ENCODE measurements at regions not wholly inside any gene's neighbourhood (a gene's known extent, or its start where the extent isn't known, plus 50 kb on each side); places are given as distances from the start of the nearest gene placed in this dataset.

DNA sequence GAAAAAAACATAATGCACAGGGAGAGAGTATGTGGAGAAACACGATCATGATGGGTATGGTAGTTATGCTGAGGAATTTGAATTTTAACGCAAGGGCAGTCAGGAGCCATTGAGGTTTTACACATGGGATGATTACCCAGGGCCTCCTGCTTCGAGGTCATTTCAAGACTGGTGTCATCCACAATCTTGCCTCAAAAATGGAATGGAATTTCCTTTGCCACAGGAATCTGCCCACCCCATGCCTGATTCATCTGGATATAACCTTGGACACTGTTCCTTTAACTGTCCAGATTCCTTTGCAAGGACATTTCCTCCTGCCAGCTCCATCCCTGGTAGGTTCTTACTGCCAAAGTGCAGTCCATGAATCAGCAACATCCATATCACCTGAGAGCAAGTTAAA lies 655.9 kb upstream of the TENM4 start:
- Histone ChIP-seq H3K4me3 (replicated peaks; ENCODE audit: insufficient read depth, low read length) (no peak overlapping the region), H3K27me3 (ENCODE audit: insufficient read depth, poor library complexity, severe bottlenecking) (no peaks in the 10 kb centered on the region), H3K27ac (replicated peaks) (no peak overlapping the region)
- TF ChIP-seq, protein P1, sequence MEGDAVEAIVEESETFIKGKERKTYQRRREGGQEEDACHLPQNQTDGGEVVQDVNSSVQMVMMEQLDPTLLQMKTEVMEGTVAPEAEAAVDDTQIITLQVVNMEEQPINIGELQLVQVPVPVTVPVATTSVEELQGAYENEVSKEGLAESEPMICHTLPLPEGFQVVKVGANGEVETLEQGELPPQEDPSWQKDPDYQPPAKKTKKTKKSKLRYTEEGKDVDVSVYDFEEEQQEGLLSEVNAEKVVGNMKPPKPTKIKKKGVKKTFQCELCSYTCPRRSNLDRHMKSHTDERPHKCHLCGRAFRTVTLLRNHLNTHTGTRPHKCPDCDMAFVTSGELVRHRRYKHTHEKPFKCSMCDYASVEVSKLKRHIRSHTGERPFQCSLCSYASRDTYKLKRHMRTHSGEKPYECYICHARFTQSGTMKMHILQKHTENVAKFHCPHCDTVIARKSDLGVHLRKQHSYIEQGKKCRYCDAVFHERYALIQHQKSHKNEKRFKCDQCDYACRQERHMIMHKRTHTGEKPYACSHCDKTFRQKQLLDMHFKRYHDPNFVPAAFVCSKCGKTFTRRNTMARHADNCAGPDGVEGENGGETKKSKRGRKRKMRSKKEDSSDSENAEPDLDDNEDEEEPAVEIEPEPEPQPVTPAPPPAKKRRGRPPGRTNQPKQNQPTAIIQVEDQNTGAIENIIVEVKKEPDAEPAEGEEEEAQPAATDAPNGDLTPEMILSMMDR (IDR thresholded peaks at IDR 0.05; ENCODE audit: insufficient read depth, low read length): no peak
- TF ChIP-seq REST (IDR thresholded peaks at IDR 0.05; ENCODE audit: insufficient replicate concordance, low read depth) (no peak), GABPA (IDR thresholded peaks at IDR 0.05; ENCODE audit: low read depth) (no peak), POLR2AphosphoS5 (IDR thresholded peaks at IDR 0.05; ENCODE audit: low read depth) (no peak), SPI1 (IDR thresholded peaks at IDR 0.05; ENCODE audit: borderline replicate concordance, low read depth) (no peak)
- DNase-seq (ENCODE audit: low read depth in 1 of 2, low spot score in 1 of 2): no peak

DNA sequence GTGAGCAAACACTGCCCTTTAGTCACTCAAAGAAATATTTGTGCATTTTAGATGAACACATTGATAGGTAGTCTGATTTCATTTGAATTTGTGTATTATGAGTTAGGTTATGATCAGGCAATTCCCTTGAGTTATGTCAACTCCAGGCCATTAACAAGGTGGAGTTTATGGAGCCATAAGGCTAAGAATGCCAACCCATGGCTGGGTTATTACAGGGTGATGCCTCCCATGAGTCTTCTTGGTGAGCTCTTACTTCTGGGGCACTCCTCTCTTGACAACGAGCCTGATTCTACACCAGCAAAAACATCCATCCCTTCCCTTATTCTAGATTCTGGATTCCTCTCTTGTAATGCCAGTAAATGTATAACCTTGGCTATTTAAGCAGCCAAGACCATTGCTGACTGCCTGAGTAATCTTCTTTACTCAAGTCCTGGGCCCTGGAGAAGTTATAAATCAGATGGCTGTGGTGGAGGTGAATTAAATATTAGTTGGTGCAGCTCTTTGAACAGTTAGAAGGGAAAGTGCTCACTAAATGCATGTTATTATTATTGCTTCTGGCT lies 645.7 kb upstream of the TENM4 start:
- H3K27me3 ChIP-seq (ENCODE audit: insufficient read depth, poor library complexity, severe bottlenecking): no peaks in the 10 kb centered on the region

DNA sequence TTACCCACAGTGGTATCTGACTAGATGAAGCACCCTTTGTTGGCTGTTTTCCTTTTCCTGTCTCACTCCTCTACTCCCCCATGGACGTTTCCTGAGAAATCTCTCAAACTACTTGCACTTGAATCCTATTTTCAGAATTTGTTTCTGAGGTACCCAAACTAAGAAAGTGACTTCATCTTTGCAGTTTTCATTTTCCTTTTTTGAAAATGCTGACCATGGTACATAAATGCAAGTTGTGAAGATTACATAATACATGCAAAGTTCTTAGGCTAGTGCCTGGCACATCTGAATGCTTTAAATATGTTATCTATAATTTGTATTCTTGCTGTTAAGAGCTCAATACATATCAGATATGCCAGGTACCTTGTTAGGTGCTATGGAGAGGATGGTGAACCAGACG lies 644.7 kb upstream of the TENM4 start:
- no peak for DNase-seq (ENCODE audit: low read depth in 1 of 2, low spot score in 1 of 2)
- TF ChIP-seq, protein P1 (IDR thresholded peaks at IDR 0.05; ENCODE audit: insufficient read depth, low read length): no peak
- TF ChIP-seq POLR2AphosphoS5 (IDR thresholded peaks at IDR 0.05; ENCODE audit: low read depth): no peak
- no peak for TF ChIP-seq REST (IDR thresholded peaks at IDR 0.05; ENCODE audit: insufficient replicate concordance, low read depth)
- no peak for TF ChIP-seq SPI1 (IDR thresholded peaks at IDR 0.05; ENCODE audit: borderline replicate concordance, low read depth)
- TF ChIP-seq GABPA (IDR thresholded peaks at IDR 0.05; ENCODE audit: low read depth): no peak

More for the DNA sequence above, 645.7 kb upstream of the TENM4 start:
- TF ChIP-seq REST (IDR thresholded peaks at IDR 0.05; ENCODE audit: insufficient replicate concordance, low read depth) (no peak), GABPA (IDR thresholded peaks at IDR 0.05; ENCODE audit: low read depth) (no peak), SPI1 (IDR thresholded peaks at IDR 0.05; ENCODE audit: borderline replicate concordance, low read depth) (no peak), POLR2AphosphoS5 (IDR thresholded peaks at IDR 0.05; ENCODE audit: low read depth) (no peak)
- TF ChIP-seq, protein P1 (IDR thresholded peaks at IDR 0.05; ENCODE audit: insufficient read depth, low read length): no peak
- Histone ChIP-seq H3K27ac (replicated peaks) (no peak overlapping the region), H3K4me3 (replicated peaks; ENCODE audit: insufficient read depth, low read length) (no peak overlapping the region)
- no peak for DNase-seq (ENCODE audit: low read depth in 1 of 2, low spot score in 1 of 2)

More for the DNA sequence above, 644.7 kb upstream of the TENM4 start:
- Histone ChIP-seq H3K27ac (replicated peaks) (no peak overlapping the region), H3K4me3 (replicated peaks; ENCODE audit: insufficient read depth, low read length) (no peak overlapping the region), H3K27me3 (ENCODE audit: insufficient read depth, poor library complexity, severe bottlenecking) (no peaks in the 10 kb centered on the region)

Measured in HL-60 (cell line).